ENCODE measurements at regions not wholly inside any gene's neighbourhood (a gene's known extent, or its start where the extent isn't known, plus 50 kb on each side); places are given as distances from the start of the nearest gene placed in this dataset.

GRCh38 chr6:139990026-139990686 is 615.7 kb upstream of the CITED2 start:
- Mint-ChIP-seq H3K4me3 (ENCODE audit: unreplicated experiment) (no peak overlapping the region), H3K9me3 (ENCODE audit: unreplicated experiment) (no peaks in the 10 kb centered on the region), H3K4me1 (ENCODE audit: low read depth, unreplicated experiment) (peaks cover 16% of the 10 kb centered on the region), H3K27me3 (ENCODE audit: insufficient read depth, unreplicated experiment) (no peaks in the 10 kb centered on the region), H3K27ac (ENCODE audit: unreplicated experiment) (no peak overlapping the region), H3K36me3 (ENCODE audit: insufficient read depth, unreplicated experiment) (no peaks in the 10 kb centered on the region)
- H3K27me3 ChIP-seq (replicated peaks; ENCODE audit: control insufficient read depth, insufficient read depth, low read length), result no peaks in the 10 kb centered on the region
- intact Hi-C loops (cut with micrococcal nuclease; ENCODE audit: unreplicated experiment), result no loop called here
- no peak for DNase-seq
- ChIA-PET CTCF (interaction anchor here (1.1 kb wide), 1 partner anchor 625 kb away, joined by 3 read pairs; no protein-coding TSS in a partner anchor), POLR2A (no interaction called here)
- no TSS peak for BruUV-seq (replicated peaks)
- TF ChIP-seq CTCF (IDR thresholded peaks at IDR 0.05; ENCODE audit: insufficient read depth in 1 of 2, low read depth in 1 of 2, low read length in 1 of 2, severe bottlenecking in 1 of 2, unreplicated experiment in 1 of 2), result no peak
- no peaks in the 10 kb centered on the region for H3K36me3 ChIP-seq (ENCODE audit: control insufficient read depth, insufficient read depth, low read length)
- no peaks in the 10 kb centered on the region for H3K9me3 ChIP-seq
- H3K4me1 ChIP-seq, result peaks cover 4% of the 10 kb centered on the region
- no peak overlapping the region for H3K4me3 ChIP-seq (ENCODE audit: low read depth, low read length)

- no TSS peak for BruUV-seq (replicated peaks)
- no peak for DNase-seq
- H3K4me1 ChIP-seq, result peaks cover 15% of the 10 kb centered on the region
- CTCF ChIA-PET, result no interaction called here
- Mint-ChIP-seq H3K4me3 (ENCODE audit: unreplicated experiment) (no peak overlapping the region), H3K27me3 (ENCODE audit: insufficient read depth, unreplicated experiment) (no peaks in the 10 kb centered on the region), H3K9me3 (ENCODE audit: unreplicated experiment) (no peaks in the 10 kb centered on the region), H3K27ac (ENCODE audit: unreplicated experiment) (no peak overlapping the region), H3K4me1 (ENCODE audit: low read depth, unreplicated experiment) (peaks cover 31% of the 10 kb centered on the region), H3K36me3 (ENCODE audit: insufficient read depth, unreplicated experiment) (no peaks in the 10 kb centered on the region)
- intact Hi-C loops (cut with micrococcal nuclease; ENCODE audit: unreplicated experiment), result no loop called here
- H3K36me3 ChIP-seq (ENCODE audit: control insufficient read depth, insufficient read depth, low read length), result no peaks in the 10 kb centered on the region
- no peak overlapping the region for H3K4me3 ChIP-seq (ENCODE audit: low read depth, low read length)
- POLR2A ChIA-PET, result no interaction called here
- H3K27me3 ChIP-seq (replicated peaks; ENCODE audit: control insufficient read depth, insufficient read depth, low read length), result no peaks in the 10 kb centered on the region
- TF ChIP-seq CTCF (IDR thresholded peaks at IDR 0.05; ENCODE audit: insufficient read depth in 1 of 2, low read depth in 1 of 2, low read length in 1 of 2, severe bottlenecking in 1 of 2, unreplicated experiment in 1 of 2), result no peak
- H3K9me3 ChIP-seq, result no peaks in the 10 kb centered on the region
Measured at GRCh38 chr6:139988685-139989084, 614.2 kb upstream of the CITED2 start.

GRCh38 chr6:139987091-139987490 is 612.6 kb upstream of the CITED2 start:
- Histone ChIP-seq H3K36me3 (ENCODE audit: control insufficient read depth, insufficient read depth, low read length) (no peaks in the 10 kb centered on the region), H3K4me1 (peaks cover 28% of the 10 kb centered on the region), H3K9me3 (no peaks in the 10 kb centered on the region), H3K4me3 (ENCODE audit: low read depth, low read length) (no peak overlapping the region), H3K27me3 (replicated peaks; ENCODE audit: control insufficient read depth, insufficient read depth, low read length) (no peaks in the 10 kb centered on the region)
- H3K36me3 Mint-ChIP-seq (ENCODE audit: insufficient read depth, unreplicated experiment), result no peaks in the 10 kb centered on the region
- no peaks in the 10 kb centered on the region for H3K9me3 Mint-ChIP-seq (ENCODE audit: unreplicated experiment)
- no TSS peak for BruUV-seq (replicated peaks)
- intact Hi-C loops (cut with micrococcal nuclease; ENCODE audit: unreplicated experiment), result no loop called here
- H3K4me1 Mint-ChIP-seq (ENCODE audit: low read depth, unreplicated experiment), result peaks cover 46% of the 10 kb centered on the region
- TF ChIP-seq CTCF (IDR thresholded peaks at IDR 0.05; ENCODE audit: insufficient read depth in 1 of 2, low read depth in 1 of 2, low read length in 1 of 2, severe bottlenecking in 1 of 2, unreplicated experiment in 1 of 2), result no peak
- DNase-seq, result no peak
- no peak overlapping the region for H3K4me3 Mint-ChIP-seq (ENCODE audit: unreplicated experiment)
- ChIA-PET POLR2A (no interaction called here), CTCF (no interaction called here)
- H3K27ac Mint-ChIP-seq (ENCODE audit: unreplicated experiment), result no peak overlapping the region
- no peaks in the 10 kb centered on the region for H3K27me3 Mint-ChIP-seq (ENCODE audit: insufficient read depth, unreplicated experiment)
